ENCODE measurements at regions not wholly inside any gene's neighbourhood (a gene's known extent, or its start where the extent isn't known, plus 50 kb on each side); places are given as distances from the start of the nearest gene placed in this dataset.

DNA sequence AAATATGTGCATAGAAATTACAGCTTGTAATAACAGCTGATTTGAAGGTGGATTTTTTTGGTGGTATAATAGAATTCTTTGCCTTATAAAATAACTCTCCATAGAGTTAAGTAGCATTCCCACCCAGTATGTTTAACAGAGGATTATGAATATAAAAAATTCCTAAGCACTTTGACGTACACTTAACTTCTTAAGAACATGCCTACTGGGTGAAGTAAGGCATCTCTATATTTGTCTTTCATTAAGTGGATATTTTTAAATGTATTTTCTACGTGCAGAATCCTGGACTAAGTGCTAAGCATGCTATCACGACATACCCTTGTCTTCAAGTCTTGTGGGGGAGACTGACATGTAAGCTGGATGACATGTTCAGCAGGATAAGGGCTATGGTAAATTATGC is 217.7 kb upstream of the BMPER start:
- WGBS, 10 experiments: 64 to 100% (median 95%) methylated on average over 1 to 3 of the region's 3 CpGs; no CpG with 5 or more reads in 2 of the 10 experiments
- ATAC-seq (replicated peaks in 6 of 8): no peak
- Histone ChIP-seq H3K4me3 (no peak overlapping the region), H3K27ac (no peak overlapping the region), H3K4me1 (replicated peaks in 1 of 2) (no peaks in the 10 kb centered on the region)
- in situ Hi-C loops (cut with MboI; ENCODE audit: low pct_unique_long_range_greater_than_20kb in 2 of 9, low sequenced_read_pairs in 9 of 9, unreplicated experiment in 9 of 9): no loop called here

DNA sequence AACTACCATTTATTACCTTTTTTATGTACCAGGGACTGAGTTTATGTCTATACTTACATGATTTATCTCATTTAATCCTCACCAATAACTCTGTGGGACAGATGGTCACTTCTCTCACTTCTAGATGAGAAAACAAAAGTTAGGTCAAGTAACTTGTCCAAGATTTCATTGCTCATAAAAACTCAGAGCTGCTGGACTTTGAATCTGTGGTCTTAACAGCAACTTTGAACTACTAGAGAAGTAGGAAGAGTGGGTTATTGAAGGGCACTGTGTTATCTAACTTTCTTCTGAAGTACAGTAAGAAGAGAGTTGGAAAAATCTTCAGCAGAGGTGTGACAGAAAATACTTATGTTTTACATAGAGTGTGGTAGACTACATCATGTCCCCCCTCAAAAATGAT is 214.2 kb upstream of the BMPER start:
- Histone ChIP-seq H3K27ac (no peak overlapping the region), H3K4me1 (replicated peaks in 1 of 2) (no peaks in the 10 kb centered on the region), H3K4me3 (no peak overlapping the region)
- ATAC-seq (replicated peaks in 6 of 8): no peak
- in situ Hi-C loops (cut with MboI; ENCODE audit: low pct_unique_long_range_greater_than_20kb in 2 of 9, low sequenced_read_pairs in 9 of 9, unreplicated experiment in 9 of 9): no loop called here

DNA sequence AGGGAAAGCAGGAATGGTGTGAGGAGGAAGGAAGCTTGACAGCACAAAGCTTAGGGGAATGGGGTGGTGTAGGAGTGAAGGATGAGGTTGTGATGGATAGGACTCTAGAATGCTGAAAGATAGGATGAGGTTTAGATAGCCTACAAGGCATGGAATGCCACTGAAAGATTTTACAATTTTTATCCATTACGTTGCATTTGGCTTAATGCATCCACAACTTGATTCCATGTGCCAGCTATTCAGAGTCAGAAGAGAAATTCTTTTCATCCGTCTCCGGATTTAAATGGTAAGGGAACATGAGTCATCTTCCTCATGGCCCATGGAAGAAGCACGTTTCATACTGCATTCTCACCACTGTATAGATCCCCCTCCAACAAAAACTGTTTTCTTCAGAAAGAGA is 212.4 kb upstream of the BMPER start:
- H3K27ac ChIP-seq: no peak overlapping the region
- WGBS, 10 experiments: 5 to 85% (median 60%) methylated on average over 1 to 4 of the region's 4 CpGs; no CpG with 5 or more reads in 3 of the 10 experiments
- peaks cover under 1 to 4% of the 10 kb centered on the region in 2 donors for H3K4me1 ChIP-seq (replicated peaks in 1 of 2)
- H3K4me3 ChIP-seq: no peak overlapping the region
- in situ Hi-C loops (cut with MboI; ENCODE audit: low pct_unique_long_range_greater_than_20kb in 2 of 9, low sequenced_read_pairs in 9 of 9, unreplicated experiment in 9 of 9): no loop called here
- ATAC-seq (replicated peaks in 6 of 8): peak in 2 of 8 experiments; percentile 55 to 57

DNA sequence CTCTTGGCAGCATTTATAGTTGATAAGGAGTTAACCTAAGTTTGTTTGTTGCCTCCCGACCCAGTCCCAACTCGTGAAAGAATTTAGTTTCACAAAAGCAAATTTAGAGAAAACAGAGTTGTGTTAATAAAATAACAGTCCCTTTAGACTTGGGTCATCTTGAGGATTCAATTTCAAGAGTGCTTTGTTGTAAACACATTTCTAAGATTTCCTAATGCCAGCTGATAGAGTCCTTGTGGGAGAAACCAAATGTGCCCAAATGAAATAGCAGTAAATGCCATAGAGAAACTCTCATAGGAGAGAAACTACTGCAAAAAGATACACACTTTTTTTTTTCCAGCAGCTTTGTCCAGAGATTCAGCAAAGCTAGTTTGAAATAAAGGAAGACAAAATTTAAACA is 211.3 kb upstream of the BMPER start:
- H3K27ac ChIP-seq: no peak overlapping the region
- 47 to 83% (median 60%) methylated on average over 1 to 2 of the region's 2 CpGs; no CpG with 5 or more reads in 3 of the 10 experiments for WGBS, 10 experiments
- peaks cover 11 to 15% of the 10 kb centered on the region in 2 donors for H3K4me1 ChIP-seq (replicated peaks in 1 of 2)
- ATAC-seq (replicated peaks in 6 of 8): no peak
- in situ Hi-C loops (cut with MboI; ENCODE audit: low pct_unique_long_range_greater_than_20kb in 2 of 9, low sequenced_read_pairs in 9 of 9, unreplicated experiment in 9 of 9): no loop called here
- H3K4me3 ChIP-seq: no peak overlapping the region

DNA sequence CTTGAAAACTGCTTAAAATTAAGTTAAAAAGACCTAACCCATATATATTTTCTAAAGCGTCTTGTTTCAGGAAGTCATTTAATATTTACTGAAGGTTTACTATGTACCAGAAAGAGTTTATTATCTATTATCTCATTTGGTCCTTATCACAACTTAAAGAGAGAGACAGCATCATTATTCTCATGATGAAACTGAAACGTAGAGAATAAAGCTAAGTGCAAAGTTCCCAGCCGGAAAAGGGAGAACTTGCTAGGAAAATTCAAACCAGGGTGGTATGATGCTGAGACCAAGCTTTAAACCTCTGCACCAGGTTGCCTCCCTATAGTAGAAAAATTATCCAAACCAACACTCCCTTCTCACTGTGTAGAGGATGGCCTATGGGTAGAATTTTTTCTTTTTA is 207.7 kb upstream of the BMPER start:
- Histone ChIP-seq H3K27ac (no peak overlapping the region), H3K4me1 (replicated peaks in 1 of 2) (peaks cover 19 to 31% of the 10 kb centered on the region in 2 donors), H3K4me3 (no peak overlapping the region)
- 31 to 100% (median 80%) methylated on average over 1 to 3 of the region's 3 CpGs for WGBS, 10 experiments
- in situ Hi-C loops (cut with MboI; ENCODE audit: low pct_unique_long_range_greater_than_20kb in 2 of 9, low sequenced_read_pairs in 9 of 9, unreplicated experiment in 9 of 9): no loop called here
- ATAC-seq (replicated peaks in 6 of 8): peak in 5 of 8 experiments; percentile 15 to 46 (median 23)

DNA sequence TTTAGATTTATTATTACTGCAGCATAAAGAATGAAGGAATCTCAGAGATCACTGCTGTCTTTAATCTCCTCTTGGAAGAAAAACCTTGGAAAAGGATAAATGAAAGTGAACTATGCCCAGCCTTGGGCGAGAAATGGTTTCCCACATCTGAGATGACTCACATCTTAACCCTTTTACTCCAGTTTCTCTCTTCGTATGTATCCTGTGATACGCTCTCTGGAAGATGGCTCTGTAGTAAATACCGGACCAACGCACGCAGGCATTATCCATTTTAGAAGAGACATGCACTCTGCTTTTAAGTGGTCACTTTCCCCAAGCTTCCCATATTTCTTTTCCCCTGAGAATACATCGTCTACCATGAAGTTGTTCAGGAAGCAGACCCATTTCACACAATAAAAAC is 207.3 kb upstream of the BMPER start:
- WGBS, 10 experiments: 47 to 96% (median 61%) methylated on average over 1 to 7 of the region's 7 CpGs; no CpG with 5 or more reads in 1 of the 10 experiments
- ATAC-seq (replicated peaks in 6 of 8): peak in 5 of 8 experiments; percentile 38 to 79 (median 65)
- Histone ChIP-seq H3K4me3 (no peak overlapping the region), H3K27ac (no peak overlapping the region), H3K4me1 (replicated peaks in 1 of 2) (peaks cover 19 to 31% of the 10 kb centered on the region in 2 donors)
- in situ Hi-C loops (cut with MboI; ENCODE audit: low pct_unique_long_range_greater_than_20kb in 2 of 9, low sequenced_read_pairs in 9 of 9, unreplicated experiment in 9 of 9): no loop called here

DNA sequence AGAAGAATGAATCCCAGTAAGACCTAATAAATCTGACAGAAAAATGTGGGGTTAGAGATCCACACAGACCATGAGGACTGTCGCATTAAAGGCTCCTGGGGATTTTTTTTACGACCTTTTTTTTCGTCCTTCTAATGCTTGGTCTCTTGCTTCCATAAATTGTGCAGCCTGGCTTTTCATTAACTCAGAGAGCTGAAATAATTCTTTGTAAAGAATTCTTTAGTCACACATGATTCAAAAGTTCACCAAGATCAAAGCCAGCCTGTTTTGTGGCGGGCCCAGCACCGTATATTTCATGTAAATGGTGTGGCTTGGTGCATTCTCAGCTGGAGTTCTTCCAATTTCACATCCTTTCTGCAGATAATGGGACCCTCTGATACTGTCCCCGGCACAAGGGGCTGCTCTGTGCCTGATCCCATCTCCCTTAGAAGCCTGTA is 206.6 kb upstream of the BMPER start:
- 2 to 100% (median 40%) methylated on average over 1 to 6 of the region's 6 CpGs; no CpG with 5 or more reads in 1 of the 10 experiments for WGBS, 10 experiments
- Histone ChIP-seq H3K27ac (no peak overlapping the region), H3K4me1 (replicated peaks in 1 of 2) (peaks cover 19 to 31% of the 10 kb centered on the region in 2 donors), H3K4me3 (no peak overlapping the region)
- in situ Hi-C loops (cut with MboI; ENCODE audit: low pct_unique_long_range_greater_than_20kb in 2 of 9, low sequenced_read_pairs in 9 of 9, unreplicated experiment in 9 of 9): no loop called here
- ATAC-seq (replicated peaks in 6 of 8): peak in 5 of 8 experiments; percentile 67 to 82 (median 70)

DNA sequence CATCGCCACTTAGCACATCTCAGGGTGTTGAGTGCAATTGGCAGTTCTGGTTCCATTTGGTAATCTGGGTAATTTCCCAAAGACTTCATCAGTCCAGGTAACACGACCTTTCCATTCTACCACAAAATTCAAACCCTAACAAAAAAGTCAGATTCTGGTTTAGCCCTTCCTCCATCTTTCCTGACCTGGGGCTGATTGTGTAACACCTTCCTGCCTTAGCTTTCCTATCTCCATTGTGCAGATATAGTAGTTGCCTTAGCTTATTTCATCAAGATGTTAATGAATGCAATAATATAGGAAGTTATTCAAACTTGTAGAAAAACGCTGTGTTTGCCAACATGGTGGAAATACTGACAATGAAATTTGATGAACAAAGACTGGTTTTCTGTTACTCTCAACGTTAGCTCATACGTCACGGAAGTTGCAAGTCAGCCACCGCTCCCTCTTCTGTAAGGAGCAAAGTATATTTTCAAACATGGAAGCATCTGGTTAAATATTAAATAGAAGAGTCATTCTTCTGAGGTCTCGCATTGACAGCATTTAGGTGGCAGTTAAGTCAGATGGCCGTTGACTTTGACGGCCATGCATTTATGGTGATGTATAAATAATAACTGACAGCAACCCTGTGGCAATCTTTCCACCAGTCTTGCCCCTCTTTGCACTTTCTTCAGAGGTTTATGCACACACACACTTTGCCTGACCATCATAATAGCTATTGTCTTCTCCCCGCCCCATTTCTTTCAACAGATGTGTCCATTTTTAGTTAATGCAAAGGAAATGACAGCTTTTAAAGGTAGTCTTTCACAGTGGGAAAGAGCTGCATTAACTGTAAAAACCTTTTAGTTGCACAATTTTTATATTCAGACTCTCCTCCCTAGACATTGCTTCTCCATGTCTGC is 205.1 kb upstream of the BMPER start:
- no peak overlapping the region for H3K27ac ChIP-seq

DNA sequence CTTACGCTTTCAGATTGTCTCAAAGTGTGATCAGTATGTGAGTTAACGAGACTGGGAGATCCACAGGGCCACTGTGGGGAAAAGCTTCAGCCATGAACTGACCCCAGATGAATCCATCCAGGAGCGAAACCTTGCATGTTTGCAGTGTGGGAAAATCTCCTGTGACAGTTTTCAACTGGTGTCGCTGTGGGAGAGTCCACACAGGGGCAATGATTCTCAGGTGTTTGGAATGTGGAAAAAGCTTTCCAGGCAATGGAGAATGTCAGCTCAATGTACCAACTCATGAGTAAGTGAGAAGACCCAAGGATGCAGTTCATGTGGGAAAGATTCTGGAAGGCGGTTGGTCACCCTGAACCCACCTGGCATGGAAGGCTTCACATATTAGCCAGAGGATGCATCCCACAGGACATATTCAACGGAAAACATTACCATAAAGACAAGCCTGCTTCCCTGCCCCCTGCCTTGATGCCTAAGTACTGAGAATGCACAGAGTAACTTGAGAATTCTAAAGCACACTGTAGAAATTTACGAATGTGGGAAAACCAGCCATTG is 204.1 kb upstream of the BMPER start:
- no peak for ATAC-seq (replicated peaks in 6 of 8)
- Histone ChIP-seq H3K4me1 (replicated peaks in 1 of 2) (peaks cover 19 to 38% of the 10 kb centered on the region in 2 donors), H3K27ac (no peak overlapping the region), H3K4me3 (no peak overlapping the region)
- 60 to 100% (median 75%) methylated on average over 1 to 6 of the region's 7 CpGs for WGBS, 10 experiments
- in situ Hi-C loops (cut with MboI; ENCODE audit: low pct_unique_long_range_greater_than_20kb in 2 of 9, low sequenced_read_pairs in 9 of 9, unreplicated experiment in 9 of 9): no loop called here

More for the DNA sequence above, 205.1 kb upstream of the BMPER start:
- in situ Hi-C loops (cut with MboI; ENCODE audit: low pct_unique_long_range_greater_than_20kb in 2 of 9, low sequenced_read_pairs in 9 of 9, unreplicated experiment in 9 of 9): no loop called here
- 43 to 95% (median 82%) methylated on average over 2 to 10 of the region's 11 CpGs; no CpG with 5 or more reads in 1 of the 10 experiments for WGBS, 10 experiments
- Histone ChIP-seq H3K4me1 (replicated peaks in 1 of 2) (peaks cover 19 to 38% of the 10 kb centered on the region in 2 donors), H3K4me3 (no peak overlapping the region)
- no peak for ATAC-seq (replicated peaks in 6 of 8)

DNA sequence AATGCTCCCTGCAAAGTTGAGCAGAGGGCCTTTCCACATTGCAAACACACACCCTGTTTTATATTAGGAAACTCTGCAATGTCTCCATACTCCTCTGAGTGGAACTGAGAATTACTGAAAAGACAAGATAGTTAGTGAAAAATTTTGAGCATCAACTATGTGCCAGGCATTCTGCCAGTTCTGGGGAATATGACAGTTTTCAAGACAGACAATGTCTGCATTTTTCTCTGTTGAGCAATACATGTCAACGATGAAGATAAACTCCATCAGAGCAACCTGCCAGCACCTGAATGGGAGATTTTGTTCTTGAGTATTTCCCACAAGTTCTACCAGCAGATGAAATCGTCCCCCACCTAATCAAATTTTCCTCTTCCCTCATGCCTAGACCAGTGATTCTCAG is 203.4 kb upstream of the BMPER start:
- Histone ChIP-seq H3K4me3 (no peak overlapping the region), H3K27ac (no peak overlapping the region), H3K4me1 (replicated peaks in 1 of 2) (peaks cover 19 to 38% of the 10 kb centered on the region in 2 donors)
- 63 to 100% (median 89%) methylated on average over 1 to 2 of the region's 2 CpGs; no CpG with 5 or more reads in 4 of the 10 experiments for WGBS, 10 experiments
- no peak for ATAC-seq (replicated peaks in 6 of 8)
- in situ Hi-C loops (cut with MboI; ENCODE audit: low pct_unique_long_range_greater_than_20kb in 2 of 9, low sequenced_read_pairs in 9 of 9, unreplicated experiment in 9 of 9): no loop called here

DNA sequence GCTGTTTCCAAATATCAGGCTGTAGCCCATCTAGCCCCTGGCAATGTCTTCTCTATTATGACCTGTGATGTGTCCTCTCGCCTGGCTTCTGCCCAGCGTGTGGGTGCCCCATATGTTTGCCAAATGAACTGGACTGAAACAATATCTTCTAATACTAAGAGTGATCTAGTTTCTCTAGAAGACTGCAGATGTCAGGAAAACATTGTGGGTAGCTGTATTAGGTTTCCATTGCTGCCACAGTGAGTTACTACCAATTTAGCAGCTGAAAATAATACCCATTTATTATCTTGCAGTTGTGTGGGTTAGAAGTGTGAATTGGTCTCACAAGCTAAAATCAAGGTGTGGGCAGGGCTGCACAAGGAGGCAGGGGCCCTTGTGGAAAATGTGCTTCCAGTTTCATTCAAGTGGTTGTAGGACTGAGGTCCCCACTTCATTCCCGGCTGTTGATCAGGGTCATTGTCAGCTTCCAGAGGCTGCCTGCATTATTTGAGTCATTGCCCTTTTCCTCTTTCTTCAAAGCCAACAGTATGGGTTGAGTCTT is 202.8 kb upstream of the BMPER start:
- ATAC-seq (replicated peaks in 6 of 8): no peak

DNA sequence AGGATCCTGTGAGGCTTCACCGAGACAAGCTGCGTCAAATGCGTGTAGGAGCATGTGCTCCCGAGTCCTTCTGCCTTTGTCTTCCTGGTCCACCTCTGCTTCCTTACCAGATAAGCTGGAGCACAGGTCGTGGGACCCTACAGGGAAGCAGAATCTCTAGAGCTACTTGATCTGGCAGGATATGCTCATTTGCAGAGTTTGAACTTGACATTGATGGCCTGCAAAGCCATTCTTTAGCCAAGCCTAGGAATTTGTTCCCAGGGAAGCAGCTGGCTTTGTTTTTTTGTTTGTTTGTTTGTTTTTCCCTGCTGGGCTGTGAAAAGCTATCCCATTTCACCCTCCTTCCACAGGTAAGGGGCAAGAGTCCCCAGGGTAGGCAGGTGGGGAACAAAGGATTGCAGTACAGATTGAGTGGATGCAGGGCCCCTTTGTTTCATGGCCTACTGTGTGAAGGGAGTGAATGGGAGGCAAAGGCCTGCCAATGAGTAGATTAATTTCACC is 200.0 kb upstream of the BMPER start:
- H3K4me1 ChIP-seq (replicated peaks in 1 of 2): peaks cover 8 to 10% of the 10 kb centered on the region in 2 donors
- in situ Hi-C loops (cut with MboI; ENCODE audit: low pct_unique_long_range_greater_than_20kb in 2 of 9, low sequenced_read_pairs in 9 of 9, unreplicated experiment in 9 of 9): no loop called here
- no peak for ATAC-seq (replicated peaks in 6 of 8)
- H3K27ac ChIP-seq: no peak overlapping the region
- 60 to 80% (median 67%) methylated on average over 1 to 3 of the region's 5 CpGs; no CpG with 5 or more reads in 7 of the 10 experiments for WGBS, 10 experiments
- H3K4me3 ChIP-seq: no peak overlapping the region

More for the DNA sequence above, 202.8 kb upstream of the BMPER start:
- in situ Hi-C loops (cut with MboI; ENCODE audit: low pct_unique_long_range_greater_than_20kb in 2 of 9, low sequenced_read_pairs in 9 of 9, unreplicated experiment in 9 of 9): no loop called here
- no peak overlapping the region for H3K4me3 ChIP-seq
- no peak overlapping the region for H3K27ac ChIP-seq
- 63 to 100% (median 100%) methylated on average over 1 to 2 of the region's 3 CpGs; no CpG with 5 or more reads in 2 of the 10 experiments for WGBS, 10 experiments
- peaks cover 26 to 38% of the 10 kb centered on the region in 2 donors for H3K4me1 ChIP-seq (replicated peaks in 1 of 2)

DNA sequence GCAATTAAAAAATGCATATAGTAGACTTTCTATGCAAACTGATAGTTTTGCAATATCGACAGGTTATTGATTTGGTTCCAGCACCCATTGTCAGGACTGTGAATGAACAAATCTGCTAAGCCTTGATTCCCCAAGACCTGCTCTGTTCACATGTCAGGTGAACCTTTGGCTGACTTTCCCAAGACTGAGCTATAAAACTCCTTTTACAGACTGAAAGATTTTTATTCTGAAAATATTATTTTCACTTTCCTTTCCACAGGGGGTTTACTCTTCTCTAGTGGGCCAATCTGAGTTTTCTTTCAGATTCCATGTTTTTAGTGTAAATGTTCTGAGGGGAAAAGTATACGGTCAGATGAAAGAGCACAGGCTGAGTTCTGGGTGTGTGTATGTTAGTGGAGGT is 199.2 kb upstream of the BMPER start:
- 6 to 100% (median 61%) methylated on average over 1 to 2 of the region's 2 CpGs; no CpG with 5 or more reads in 1 of the 10 experiments for WGBS, 10 experiments
- in situ Hi-C loops (cut with MboI; ENCODE audit: low pct_unique_long_range_greater_than_20kb in 2 of 9, low sequenced_read_pairs in 9 of 9, unreplicated experiment in 9 of 9): no loop called here
- peak in 1 of 8 experiments; percentile 17 for ATAC-seq (replicated peaks in 6 of 8)
- Histone ChIP-seq H3K27ac (no peak overlapping the region), H3K4me1 (replicated peaks in 1 of 2) (peaks cover 7 to 8% of the 10 kb centered on the region in 2 donors), H3K4me3 (no peak overlapping the region)

Data from motor neuron (in vitro differentiated cells).